Kidney epithelial cell (primary cell): ENCODE measurements at regions not wholly inside any gene's neighbourhood (a gene's known extent, or its start where the extent isn't known, plus 50 kb on each side); places are given as distances from the start of the nearest gene placed in this dataset.
"Not testable (repeated sequence)": the region's sequence is repeated elsewhere in the genome, so short reads cannot be mapped to it uniquely, and the experiment has no call there.

Source experiments
- DNase-seq: peaks from one replicate; pipeline ENCODE4 v3.0.0-alpha.2; 2010; ENCODE audit warnings: low read depth
- H3K27me3 ChIP-seq: 2 replicates; pipeline ENCODE4 v1.6.0; 2011; ENCODE audit warnings: low read length; ENCODE audit not compliant: control insufficient read depth, insufficient read depth
- H3K36me3 ChIP-seq: 2 replicates; pipeline ENCODE4 v1.5.1; 2011; ENCODE audit warnings: low read length; ENCODE audit not compliant: control insufficient read depth, insufficient read depth
- H3K4me3 ChIP-seq: 2 replicates; pipeline ENCODE4 v1.5.1; 2011; ENCODE audit warnings: low read depth, mild to moderate bottlenecking, control low read depth, low read length
- TF ChIP-seq, protein P1 (sequence below): IDR thresholded peaks from 2 replicates; pipeline ENCODE4 v1.5.1; 2011; ENCODE audit warnings: mild to moderate bottlenecking, moderate library complexity, low read length, control low read depth, inconsistent platforms; ENCODE audit not compliant: insufficient read depth, poor library complexity, severe bottlenecking

DNA sequence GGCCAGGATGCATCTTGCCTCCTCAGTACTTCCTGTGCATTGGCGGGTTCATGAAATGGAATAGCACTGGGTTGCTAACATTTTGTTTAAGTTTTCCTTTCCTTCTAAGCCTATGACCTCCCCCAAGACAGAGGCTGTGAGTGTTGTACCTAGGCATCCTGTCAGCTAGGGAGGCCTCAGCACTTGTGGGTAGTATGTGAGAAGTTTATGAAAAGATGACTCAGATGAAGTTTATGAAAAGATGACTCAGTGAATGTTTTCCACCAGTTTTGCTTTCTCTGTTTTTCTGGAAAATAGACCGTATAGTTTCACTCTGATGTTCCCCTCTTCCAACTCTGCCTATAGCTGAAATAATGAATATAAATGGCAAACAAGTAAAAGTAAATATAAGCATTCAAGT is 412.9 kb downstream of the TMEM182 start:
- TF ChIP-seq, protein P1, sequence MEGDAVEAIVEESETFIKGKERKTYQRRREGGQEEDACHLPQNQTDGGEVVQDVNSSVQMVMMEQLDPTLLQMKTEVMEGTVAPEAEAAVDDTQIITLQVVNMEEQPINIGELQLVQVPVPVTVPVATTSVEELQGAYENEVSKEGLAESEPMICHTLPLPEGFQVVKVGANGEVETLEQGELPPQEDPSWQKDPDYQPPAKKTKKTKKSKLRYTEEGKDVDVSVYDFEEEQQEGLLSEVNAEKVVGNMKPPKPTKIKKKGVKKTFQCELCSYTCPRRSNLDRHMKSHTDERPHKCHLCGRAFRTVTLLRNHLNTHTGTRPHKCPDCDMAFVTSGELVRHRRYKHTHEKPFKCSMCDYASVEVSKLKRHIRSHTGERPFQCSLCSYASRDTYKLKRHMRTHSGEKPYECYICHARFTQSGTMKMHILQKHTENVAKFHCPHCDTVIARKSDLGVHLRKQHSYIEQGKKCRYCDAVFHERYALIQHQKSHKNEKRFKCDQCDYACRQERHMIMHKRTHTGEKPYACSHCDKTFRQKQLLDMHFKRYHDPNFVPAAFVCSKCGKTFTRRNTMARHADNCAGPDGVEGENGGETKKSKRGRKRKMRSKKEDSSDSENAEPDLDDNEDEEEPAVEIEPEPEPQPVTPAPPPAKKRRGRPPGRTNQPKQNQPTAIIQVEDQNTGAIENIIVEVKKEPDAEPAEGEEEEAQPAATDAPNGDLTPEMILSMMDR: no peak
- peak; percentile 7 for DNase-seq
- no peaks in the 10 kb centered on the region for H3K36me3 ChIP-seq
- no peaks in the 10 kb centered on the region for H3K27me3 ChIP-seq
- no peak overlapping the region for H3K4me3 ChIP-seq

DNA sequence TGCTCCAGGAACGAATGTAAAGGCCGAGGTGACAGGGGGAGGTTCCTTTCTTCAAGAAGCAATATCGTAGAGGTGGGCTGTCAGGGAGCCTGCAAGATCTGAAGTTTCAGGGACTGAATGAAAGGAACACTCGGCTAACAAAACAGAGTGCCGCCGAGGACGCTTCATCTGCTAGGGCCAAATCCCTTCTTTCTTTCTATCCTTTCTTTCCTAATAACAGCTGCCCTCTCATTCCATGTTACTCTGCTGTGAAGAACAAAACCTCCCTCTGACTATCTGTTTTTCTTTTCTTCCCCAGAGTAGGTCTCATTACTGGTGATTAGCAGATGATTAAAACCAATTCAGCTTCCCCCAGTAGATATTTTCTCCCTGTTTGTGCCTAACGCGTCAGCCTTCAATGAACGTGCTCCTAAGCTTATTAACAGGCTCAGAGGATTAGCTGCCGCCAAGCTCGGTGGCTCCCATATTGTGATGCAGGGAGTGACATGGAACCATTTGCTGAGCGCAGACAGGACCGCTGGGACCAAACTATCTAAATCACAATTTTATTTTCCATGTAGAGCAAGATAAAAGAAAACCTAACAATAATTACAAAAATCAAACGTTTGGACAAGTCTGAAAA is 414.6 kb downstream of the TMEM182 start:
- Histone ChIP-seq H3K27me3 (no peaks in the 10 kb centered on the region), H3K36me3 (no peaks in the 10 kb centered on the region), H3K4me3 (no peak overlapping the region)
- TF ChIP-seq, protein P1: no peak
- DNase-seq: no peak

DNA sequence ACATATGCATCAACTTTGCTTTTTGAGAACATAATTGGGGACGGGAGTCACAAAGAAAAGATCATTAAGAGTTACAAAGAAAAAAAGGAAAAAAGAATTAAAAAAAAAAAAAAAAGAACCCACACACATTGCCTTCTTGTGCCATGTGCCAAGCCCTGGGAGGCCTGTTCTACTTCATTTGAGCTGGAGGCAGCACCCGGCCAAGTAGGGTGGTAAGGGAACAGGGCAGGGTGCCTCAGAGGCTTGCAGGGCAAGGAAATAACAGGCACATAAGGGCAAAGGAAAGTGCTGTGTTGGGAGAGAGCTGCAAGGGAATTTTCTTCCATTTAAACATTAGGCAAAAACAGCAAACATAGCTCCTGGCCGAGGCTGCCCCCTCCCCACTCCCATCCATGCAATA is 418.0 kb downstream of the TMEM182 start:
- TF ChIP-seq, protein P1: no peak
- no peak overlapping the region for H3K4me3 ChIP-seq
- H3K27me3 ChIP-seq: no peaks in the 10 kb centered on the region
- H3K36me3 ChIP-seq: no peaks in the 10 kb centered on the region
- DNase-seq: no peak

DNA sequence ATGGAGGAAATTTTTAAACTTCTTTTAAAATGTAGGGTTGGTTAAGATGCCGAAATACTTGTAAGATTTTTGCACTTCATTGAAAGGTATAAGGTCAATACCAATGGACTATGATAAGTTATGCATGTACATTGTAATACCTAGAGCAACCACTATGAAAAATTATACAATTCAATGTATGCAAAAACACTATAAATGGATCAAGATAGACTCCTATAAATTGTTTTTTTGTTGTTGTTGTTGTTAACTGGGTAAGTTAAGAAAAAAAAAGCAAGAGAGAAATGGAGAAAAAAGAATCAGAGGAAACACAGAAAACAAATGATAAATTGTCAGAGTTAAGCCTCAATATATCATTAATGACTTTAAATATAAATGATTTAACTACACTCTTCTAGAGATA is 421.2 kb downstream of the TMEM182 start:
- H3K27me3 ChIP-seq: no peaks in the 10 kb centered on the region
- no peaks in the 10 kb centered on the region for H3K36me3 ChIP-seq
- DNase-seq: no peak
- TF ChIP-seq, protein P1: no peak
- no peak overlapping the region for H3K4me3 ChIP-seq

DNA sequence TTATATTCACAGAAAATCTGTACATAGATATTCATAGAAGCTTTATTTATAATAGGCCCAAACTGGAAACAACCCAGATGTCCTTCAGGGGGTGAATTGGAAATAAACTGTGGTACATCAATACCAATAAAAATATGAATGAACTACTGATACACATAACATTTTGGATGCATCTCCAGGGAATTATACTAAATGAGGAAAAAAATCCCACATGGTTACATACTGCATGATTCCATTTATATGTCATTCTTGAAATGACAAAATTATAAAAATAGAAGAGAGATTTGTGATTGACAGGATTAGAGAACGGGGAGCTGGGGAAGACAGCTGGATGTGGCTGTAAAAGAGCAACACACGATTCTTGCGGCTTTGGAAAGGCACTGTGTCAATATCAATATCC is 435.0 kb downstream of the TMEM182 start:
- no peaks in the 10 kb centered on the region for H3K27me3 ChIP-seq
- DNase-seq: no peak
- H3K4me3 ChIP-seq: no peak overlapping the region
- TF ChIP-seq, protein P1: no peak
- H3K36me3 ChIP-seq: no peaks in the 10 kb centered on the region

DNA sequence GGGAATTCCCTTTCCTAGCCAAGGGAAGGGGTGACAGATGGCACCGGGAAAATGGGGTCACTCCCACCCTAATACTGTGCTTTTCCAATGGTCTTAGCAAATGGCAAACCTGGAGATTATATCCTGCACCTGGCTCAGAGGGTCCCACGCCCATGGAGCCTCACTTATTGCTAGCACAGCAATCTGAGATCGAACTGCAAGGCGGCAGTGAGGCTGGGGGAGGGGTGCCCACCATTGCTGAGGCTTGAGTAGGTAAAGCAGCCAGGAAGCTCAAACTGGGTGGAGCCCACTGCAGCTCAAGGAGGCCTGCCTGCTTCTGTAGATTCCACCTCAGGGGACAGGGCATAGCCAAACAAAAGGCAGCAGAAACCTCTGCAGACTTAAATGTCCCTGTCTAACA is 438.9 kb downstream of the TMEM182 start:
- not testable (repeated sequence) for H3K4me3 ChIP-seq, DNase-seq, H3K27me3 ChIP-seq, H3K36me3 ChIP-seq

DNA sequence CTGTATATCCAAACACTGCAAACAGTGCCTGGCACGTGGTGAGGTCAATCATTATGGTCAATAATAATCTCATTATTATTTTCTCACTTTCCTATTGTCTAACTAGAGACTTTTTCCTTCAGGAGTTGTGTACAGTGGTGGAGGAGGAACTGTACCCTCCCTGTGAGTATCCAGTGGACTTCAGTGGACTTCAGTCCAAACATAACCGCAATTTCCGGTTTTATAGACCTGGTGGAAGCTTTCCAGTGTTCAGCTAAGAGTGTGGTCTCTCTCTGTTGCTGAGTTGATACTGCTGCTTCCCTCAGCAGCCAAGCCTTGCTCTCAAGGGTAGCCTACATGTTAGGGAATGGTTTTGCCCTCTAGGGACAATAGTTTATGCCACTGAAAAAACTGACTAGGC is 447.1 kb downstream of the TMEM182 start:
- TF ChIP-seq, protein P1: no peak
- DNase-seq: no peak

More for the DNA sequence above, 447.1 kb downstream of the TMEM182 start:
- no peak overlapping the region for H3K4me3 ChIP-seq
- no peaks in the 10 kb centered on the region for H3K36me3 ChIP-seq
- H3K27me3 ChIP-seq: no peaks in the 10 kb centered on the region
